Ovary (tissue), 3 donors: ENCODE measurements at regions not wholly inside any gene's neighbourhood (a gene's known extent, or its start where the extent isn't known, plus 50 kb on each side); places are given as distances from the start of the nearest gene placed in this dataset.

Experiments used
- EP300 ChIP-seq: sonication (generic); formaldehyde crosslinking; IDR thresholded peaks from one replicate; pipeline ENCODE4 v1.6.1; 2017; ENCODE audit warnings: antibody characterized with exemption
- POLR2A ChIP-seq: fragments of 450-650 bp; IDR thresholded peaks from one replicate; pipeline ENCODE4 v1.6.1; 2017; ENCODE audit warnings: antibody characterized with exemption, mild to moderate bottlenecking, moderate library complexity
- TF ChIP-seq, protein P1 (sequence below), 3 donors: fragments of 450-650 bp in 2 of 3; fragments of 200-600 bp in 1 of 3; IDR thresholded peaks; one replicate each; pipeline versions ENCODE4 v1.5.1 to v1.8.0; 2016 to 2022; ENCODE audit warnings: antibody characterized with exemption in 3 of 3, mild to moderate bottlenecking in 1 of 3
- donor health status: DM: no; HTN: no; CAD: no.

DNA sequence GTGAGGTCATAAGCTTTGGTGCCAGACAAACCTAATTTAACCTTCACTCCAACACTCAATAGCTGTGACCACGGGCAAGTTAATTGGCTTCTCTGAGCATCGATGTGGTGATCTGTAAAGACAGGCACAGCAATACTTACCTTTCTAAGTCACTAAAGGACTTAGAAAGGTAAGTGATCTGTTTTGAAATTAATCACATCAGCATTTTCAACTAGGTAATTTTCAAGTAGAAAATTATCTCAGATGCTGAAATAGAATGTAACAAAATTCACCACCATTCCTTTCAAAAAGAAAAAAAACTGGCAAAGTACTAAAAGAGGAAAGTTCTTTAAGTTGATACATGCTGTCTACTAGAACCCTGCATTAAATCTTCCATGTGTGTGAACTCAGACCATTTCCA is 354.5 kb downstream of the ICE1 start:
- TF ChIP-seq, protein P1, sequence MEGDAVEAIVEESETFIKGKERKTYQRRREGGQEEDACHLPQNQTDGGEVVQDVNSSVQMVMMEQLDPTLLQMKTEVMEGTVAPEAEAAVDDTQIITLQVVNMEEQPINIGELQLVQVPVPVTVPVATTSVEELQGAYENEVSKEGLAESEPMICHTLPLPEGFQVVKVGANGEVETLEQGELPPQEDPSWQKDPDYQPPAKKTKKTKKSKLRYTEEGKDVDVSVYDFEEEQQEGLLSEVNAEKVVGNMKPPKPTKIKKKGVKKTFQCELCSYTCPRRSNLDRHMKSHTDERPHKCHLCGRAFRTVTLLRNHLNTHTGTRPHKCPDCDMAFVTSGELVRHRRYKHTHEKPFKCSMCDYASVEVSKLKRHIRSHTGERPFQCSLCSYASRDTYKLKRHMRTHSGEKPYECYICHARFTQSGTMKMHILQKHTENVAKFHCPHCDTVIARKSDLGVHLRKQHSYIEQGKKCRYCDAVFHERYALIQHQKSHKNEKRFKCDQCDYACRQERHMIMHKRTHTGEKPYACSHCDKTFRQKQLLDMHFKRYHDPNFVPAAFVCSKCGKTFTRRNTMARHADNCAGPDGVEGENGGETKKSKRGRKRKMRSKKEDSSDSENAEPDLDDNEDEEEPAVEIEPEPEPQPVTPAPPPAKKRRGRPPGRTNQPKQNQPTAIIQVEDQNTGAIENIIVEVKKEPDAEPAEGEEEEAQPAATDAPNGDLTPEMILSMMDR (IDR thresholded peaks at IDR 0.05) = no peak
- no peak for TF ChIP-seq POLR2A
- no peak for TF ChIP-seq EP300
